T-helper 1 cell treated with Interleukin-12 subunit alpha and Interleukin-12 subunit beta and Interleukin-4 antibody, amounts not matched to agents 30 ng/mL and 1 ng/mL, for 36 hours (primary cell): ENCODE measurements at regions not wholly inside any gene's neighbourhood (a gene's known extent, or its start where the extent isn't known, plus 50 kb on each side); places are given as distances from the start of the nearest gene placed in this dataset.

ENCODE experiments used
- intact Hi-C: fragments of 100-400 bp; cut with micrococcal nuclease; formaldehyde crosslinking; loops from one replicate; pipeline ENCODE4 v1.15.1; 2024

DNA sequence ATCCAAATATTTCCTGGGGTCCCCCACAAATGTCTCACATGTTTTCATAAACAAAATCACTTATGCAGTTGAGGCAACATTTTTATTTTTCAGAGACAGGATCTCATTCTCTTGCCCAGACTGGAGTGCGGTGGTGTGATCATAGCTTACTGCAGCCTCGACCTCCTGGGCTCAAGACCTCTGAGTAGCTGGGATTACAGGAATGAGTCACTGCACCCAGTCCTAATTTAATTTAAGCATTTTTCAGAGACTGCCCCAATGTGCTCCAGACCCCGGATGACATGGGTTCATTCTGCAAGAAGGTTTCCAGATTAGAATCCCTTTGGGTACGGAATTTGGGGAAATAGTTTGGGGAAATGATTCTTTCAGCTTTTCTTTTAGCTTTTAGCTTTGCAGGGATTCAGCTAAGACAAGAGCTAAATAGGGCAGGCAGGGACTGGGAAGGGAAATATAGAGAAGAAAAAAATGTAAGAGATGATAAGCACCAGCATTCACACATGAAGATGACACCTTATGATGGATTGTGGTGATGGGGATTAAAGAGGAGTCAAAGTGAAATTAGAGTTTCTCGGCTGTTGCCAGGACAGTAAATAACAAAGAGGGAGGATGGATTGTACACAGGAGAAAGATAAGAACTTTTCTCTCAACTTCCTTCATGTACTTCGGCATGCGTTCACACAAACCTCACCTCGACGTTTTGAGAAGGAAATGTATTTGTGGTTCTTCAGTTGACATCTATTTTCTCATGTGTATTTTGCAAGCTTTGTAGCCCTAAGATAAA is 169.4 kb upstream of the TAB2 start:
- intact Hi-C loops: loop anchor here (1.0 to 2.0 kb wide), 8 partner anchors 8 to 347 kb away; no protein-coding TSS in a partner anchor

DNA sequence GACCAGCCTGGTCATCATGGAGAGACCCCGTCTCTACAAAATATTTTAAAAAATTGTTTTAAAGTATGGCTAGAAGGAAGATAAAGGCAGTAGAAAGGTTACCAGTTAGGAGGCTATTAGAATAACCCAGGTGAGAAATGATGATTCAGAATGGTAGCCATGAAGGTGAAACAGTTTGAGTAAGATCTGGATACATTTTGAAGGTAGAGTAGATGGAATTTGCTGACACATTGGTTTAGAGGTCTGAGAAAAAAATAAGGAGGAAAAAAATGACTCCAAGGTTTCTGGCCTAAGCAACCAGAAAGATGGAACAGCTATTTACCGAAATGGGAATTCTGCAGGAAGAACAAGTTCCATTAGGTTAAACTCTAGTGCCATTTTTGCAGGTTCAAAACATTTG is 167.9 kb upstream of the TAB2 start:
- intact Hi-C loops: loop anchor here (2.0 kb wide), 3 partner anchors 61 to 345 kb away; no protein-coding TSS in a partner anchor

DNA sequence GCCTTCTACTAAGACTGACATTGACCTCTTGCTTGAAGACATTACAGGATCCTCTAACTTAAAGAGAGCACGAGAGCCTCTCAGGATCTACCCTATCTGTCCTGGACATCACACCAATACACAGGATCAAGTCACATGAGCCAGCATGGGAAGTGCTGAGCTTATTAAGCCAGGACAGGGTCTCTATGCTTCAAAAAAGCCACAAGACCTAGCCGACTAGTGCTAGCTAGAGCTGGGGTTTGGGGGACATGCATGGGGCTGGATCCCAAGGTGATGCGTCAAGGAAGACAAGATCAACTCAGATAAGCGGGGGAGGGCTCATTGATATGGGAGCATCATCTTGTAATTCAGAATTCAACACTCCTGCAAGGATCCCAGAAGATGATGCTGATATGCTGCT is 167.2 kb upstream of the TAB2 start:
- intact Hi-C loops: no loop called here

DNA sequence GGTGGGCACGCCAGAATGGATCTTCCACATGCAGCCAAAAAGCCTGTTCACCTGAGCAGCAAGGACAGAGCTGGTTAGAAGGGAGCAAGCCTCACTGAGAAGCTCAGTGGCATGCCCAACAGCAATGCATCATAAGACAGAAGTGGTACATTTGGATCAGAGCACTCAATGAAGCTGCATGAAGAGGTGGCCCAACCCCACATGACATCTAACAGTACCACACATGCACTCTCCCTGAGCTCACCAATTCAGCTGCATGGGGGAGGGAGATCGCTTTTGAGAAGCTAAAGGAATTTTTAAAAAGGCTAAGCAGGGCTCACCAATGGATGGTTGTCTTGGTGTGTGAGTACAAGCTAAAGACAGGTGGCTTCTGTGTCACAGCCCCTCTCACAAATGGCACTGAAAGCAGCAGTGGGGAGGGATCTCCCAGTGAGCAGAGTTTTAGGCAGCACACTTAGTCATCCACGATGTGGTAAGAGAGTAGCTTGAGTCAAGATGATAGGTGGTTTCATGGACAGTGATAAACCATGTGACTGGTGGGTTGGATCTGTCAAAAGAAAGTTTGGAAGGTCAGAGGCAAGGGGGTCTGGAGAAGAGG is 166.6 kb upstream of the TAB2 start:
- intact Hi-C loops: no loop called here

DNA sequence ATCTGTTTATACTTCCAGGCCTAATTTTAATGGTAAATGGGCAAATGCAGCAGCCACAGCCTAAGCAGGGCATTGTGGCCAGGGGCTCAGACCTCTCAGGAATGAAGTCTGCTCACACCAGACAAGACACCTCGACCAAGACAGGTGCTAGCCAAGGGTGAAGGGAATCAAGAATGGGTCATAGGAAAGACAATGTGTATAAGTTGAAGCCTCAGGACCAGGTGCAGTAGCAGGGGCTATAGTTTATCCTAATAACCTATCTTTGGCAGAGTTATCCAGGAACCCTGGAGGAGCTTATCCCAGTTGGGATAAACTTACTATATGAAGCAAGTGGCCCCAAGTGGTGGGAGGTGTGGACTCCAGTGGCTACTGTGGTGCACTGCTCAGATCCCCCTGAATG is 165.0 kb upstream of the TAB2 start:
- intact Hi-C loops: no loop called here

DNA sequence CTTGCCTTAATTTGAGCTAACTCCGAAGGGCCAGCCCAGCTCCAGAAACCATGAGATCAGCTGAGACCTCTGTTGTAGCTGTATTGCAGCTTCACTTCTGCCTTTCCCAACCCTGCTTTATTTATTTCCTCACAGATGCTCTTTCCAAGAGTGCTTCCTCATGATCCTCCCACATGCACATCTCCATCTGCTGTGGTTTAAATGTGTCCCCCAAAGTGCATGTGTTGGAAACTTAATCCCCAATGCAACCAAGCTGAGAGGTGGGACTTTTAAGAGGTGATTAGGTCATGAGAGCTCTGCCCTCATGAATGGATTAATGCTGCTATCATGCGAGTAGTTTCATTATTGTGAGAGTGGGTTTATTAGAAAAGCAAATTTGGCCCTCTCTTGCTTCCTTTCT is 164.4 kb upstream of the TAB2 start:
- intact Hi-C loops: no loop called here

DNA sequence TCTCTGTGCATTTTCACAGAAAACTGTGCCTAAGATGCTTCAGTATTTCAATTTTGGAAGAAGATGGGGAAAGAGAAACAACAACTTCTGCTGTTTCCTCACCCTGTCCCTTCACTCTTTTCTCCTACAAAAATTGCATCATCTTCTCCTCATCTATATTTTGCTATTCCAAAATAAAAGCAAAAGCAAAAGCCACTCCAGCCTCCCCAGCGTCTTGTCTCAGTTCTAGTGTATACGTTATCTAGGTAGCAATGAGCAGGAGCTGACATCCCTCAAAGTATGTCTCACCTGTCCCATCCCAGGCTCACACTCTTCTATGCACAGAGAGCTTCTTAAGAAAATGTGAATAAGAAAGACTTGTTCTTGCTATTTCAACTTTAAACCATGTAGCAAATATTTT is 163.8 kb upstream of the TAB2 start:
- intact Hi-C loops: loop anchor here (1.0 to 2.0 kb wide), 2 partner anchors 13 to 59 kb away; no protein-coding TSS in a partner anchor

DNA sequence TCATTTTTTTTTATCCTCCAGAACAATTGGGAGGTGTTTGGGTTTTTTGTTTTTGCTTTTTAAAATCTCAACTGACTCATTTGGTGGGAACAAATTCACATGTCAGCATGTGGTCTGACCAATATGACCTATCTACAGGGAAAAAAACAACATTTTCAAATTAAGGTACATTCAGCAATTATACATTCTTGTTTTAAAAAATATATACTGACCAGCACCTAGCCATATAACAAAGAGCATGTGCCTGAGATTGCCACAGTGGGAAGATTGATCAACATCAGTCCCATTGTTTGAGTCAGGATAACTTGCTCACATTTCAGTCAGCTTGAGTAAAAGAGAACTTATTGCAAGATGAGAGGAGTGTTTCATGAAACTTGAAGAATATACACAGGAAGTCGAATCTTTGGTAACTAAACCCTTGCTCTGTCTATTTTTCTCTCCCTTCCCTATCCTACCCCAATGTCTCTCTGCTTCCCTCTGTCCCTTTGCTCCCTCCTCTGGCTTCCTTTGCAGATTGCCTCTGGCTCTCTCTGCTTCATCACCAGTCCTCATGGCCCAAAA is 163.2 kb upstream of the TAB2 start:
- intact Hi-C loops: loop anchor here (1.0 to 2.0 kb wide), 2 partner anchors 14 to 58 kb away; no protein-coding TSS in a partner anchor

DNA sequence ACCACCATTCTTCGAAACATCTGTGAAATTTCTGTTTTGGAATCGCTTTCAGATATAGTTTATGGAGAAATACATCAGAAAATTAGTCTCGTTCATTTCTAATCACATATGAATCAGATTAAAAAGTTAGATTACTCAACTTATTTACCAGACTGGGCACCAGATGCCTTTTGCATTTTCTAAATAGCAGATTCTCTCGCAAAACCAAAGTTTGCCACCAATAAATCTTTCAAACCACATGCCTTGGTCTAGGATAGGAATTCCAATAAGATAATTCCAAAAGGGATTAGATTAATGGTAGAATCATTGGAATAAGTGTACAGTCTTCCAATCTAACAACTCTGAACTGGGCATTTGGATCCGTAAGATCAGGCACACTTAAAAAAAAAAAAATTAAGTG is 160.4 kb upstream of the TAB2 start:
- intact Hi-C loops: no loop called here

DNA sequence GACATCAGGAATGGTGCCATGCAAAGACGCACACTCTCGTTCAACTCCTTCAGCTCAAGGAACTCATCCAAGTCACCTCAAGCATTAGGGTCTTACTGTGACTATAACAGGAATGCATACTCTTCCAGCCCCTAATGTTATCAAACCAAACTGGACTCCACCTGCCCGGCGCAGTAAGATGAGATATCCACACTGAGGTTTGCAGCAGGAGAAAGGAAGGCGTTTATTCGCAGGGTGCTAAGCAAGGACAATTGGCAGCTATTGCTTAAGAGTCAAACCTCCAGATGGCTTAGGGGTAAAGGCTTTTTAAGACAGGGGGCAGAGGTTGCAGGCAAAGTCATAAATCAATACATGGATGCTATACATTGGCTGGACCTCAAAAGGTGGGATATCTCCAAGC is 159.4 kb upstream of the TAB2 start:
- intact Hi-C loops: no loop called here

DNA sequence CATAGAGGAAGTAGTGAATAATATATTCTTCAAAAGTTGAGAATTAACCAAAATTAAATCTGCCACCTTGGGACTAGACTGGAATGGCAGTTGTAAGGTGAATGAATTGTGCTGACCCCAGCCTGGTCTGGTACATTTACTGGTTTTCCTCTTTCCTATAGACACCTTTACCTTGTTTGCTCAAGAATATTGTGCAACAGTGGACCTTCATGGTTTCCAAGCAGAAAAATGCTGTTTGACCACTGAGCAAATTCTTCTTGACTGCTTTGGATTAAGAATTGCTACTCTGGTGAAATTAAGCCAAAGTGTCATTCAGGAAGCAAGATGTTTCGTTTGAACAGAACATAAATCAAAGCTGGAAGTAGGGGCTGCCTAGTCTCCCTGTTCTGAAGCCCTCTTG is 156.6 kb upstream of the TAB2 start:
- intact Hi-C loops: no loop called here

DNA sequence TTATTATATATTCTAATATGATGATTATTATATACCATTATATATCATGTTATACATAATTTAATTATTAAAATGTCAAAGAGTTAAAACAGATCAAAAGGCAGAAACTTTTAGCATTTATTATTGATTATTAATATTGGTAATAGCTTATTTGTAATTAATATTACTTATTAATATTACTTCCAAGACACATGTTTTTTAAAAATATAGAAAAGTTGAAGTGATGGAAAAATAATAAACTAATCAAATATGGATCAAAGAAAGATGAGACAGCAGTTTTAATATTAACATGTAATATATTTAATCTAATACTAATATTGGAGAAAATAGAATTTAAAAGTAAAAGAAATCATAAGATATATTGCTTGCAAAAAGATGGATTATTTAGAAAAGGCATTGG is 154.6 kb upstream of the TAB2 start:
- intact Hi-C loops: no loop called here

DNA sequence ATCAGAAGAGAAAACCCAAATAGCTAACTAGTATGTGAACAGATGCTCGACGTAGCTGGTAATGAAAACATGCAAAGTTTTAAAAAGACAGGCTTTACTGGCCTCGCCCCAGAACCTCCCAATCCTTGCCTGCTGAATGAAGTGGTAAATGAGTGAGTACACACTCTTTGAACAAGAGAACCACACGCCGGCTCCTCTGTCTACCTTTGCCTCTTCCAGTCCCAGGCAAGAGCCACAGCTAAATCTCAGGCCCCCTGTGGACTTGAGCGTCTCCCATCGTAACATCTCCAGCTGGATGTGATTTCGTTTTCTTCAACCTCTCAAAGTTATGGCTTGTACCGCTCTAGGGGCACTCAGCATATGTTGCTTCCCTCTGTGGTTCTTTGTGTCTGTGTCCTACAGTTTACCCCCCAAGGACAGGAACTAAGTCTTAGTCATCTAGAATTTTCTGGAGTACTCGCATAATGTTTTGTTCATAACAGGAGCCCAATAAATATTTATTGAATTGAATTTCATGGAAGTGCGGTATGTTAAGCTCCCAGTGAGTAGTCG is 153.2 kb upstream of the TAB2 start:
- intact Hi-C loops: no loop called here

DNA sequence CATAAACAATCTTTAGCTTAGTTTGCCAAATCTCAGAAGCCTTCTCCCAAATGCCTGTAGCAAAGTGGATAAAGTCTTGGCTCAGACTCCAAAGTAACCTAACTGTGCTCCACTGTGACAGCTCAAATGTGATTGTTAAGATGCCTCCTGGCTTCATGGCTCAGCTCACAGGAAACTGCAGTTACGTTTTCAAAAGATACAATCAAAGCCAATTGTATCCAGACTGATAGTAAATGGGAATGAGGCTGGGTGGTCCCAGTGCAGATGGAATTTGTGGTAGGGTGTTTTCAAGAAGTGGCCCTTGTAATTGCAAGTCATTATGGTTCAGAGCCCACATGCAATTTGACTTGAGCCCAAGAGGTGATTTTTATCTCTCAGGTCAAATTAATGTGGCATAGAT is 151.2 kb upstream of the TAB2 start:
- intact Hi-C loops: no loop called here

DNA sequence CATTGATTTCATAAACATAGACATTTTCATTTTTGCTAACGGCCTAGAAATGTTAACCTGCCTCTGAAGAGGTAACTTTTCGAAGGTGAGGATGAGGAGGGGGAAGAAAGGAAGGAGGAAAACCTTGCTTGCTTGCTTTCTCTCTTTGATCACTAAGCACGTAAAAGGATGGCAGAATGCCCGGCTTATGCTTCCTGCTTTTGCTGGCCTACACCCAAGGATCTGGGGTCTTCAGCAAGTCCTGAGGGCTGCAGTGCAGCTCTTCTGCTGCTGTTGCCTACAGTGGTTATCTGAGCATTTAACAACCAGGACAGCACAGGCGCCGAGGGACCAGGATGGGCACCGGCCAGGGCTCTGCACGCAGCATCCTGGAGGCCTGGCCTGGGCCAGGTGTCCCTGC is 150.8 kb upstream of the TAB2 start:
- intact Hi-C loops: no loop called here

DNA sequence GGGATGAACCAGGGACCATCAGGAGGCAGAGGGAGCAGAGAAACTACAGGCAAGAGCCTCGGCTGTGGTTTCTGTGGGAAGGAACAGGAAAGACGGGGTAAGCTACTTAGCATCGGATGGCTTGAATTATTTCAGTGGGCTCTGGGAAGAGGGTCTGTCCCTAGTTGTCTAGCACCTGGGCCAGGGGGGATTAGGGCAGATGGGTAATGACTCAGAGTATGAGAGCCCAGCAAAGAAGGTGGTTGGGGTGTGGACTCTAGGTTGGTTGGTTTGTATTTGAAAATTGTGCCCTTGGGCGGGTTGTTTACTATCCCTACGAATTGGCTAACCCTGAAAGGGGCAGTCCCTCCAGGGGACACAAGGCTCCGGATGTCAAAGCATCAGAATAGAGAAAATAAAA is 148.5 kb upstream of the TAB2 start:
- intact Hi-C loops: no loop called here

DNA sequence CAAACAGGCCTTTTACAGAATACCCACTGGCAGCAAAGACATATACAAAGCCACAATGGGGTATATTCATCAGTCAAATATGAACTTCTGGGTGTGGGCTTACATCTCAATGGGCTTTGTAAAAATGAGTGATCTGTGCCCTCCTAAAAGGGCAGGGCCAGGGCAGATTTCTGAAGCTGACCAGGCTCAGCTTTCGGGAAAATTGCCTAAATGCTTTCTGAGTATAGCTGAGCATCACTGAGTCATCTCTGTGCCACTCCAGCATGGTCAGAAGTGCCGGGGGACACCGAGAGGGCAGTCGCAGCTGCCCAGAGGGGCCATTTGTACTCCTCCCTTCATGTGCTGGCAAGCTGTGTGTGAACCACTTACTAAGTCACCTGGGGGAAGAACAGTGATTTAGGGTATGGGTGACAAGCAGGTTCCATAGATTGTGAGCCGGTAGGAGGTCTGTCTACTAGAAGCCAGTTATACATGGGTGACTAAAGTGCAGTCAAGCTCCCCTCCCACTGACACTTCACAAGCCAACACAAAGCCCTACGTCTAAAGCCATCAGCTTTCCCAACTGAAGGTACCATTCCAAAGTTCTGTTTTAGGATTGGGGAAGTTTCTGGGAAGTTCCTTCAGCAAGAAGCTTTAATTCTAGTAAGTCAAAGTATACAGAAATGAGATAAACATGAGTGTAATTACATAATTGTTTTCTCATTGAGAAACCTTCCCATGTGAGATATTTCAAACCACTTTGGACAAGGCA is 147.6 kb upstream of the TAB2 start:
- intact Hi-C loops: no loop called here

DNA sequence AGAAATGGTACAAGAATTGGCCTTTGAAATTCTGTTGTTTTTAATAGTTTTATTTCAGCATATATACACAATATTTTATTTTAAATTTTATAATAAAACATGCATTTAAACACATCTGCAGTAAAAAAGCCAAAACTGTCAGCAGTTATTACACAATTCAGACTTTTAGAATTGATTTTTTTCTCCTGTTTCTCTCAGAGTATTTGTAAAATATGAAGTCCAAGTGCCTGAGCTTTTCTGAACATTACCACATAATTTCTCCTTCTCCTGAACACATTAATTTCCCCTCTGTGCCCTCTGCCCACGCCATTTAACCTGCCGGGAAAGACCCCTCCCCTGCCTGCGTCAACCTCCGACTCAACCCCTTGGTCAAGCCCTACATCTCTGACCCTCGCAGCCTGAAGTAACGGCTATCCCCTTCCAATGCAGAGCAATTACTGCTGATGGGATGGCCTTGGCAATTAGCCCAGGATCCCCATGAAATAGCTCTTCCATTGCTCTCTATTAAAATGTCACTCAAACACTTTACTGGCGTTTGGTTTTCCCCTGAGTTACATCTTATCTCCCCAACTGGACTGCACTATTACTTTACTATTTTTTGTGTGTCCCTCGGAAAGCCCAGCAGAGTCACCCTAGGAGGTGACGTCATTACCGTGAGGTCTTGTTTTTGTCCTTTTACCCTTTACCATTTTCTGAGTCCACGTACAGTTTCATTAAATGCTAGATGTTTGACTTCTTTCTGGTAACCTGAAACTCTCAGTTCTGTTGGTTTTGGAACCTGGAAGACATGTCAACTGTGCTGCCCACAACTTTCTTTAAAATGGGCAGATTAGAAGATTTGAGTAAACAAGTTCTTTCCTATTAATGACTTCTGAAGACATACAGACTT is 146.7 kb upstream of the TAB2 start:
- intact Hi-C loops: no loop called here

DNA sequence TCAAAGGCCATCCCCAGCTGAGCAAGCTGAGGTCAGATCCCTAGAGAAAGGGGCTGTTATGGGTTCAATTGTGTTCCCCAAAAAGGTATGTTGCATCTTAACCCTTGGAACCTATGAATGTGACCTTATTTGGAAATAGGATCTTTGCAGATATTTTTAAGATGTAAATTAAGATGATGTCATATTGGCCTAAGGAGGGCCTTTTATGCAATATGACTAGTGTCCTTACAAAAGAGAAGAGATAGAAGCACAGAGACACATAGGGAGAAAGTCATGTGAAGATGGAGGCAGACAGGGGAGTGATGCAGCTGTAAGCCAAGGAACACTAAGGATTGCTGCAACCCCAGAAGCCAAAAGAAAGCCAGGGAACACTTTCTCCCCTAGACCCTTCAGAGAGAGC is 144.3 kb upstream of the TAB2 start:
- intact Hi-C loops: no loop called here

DNA sequence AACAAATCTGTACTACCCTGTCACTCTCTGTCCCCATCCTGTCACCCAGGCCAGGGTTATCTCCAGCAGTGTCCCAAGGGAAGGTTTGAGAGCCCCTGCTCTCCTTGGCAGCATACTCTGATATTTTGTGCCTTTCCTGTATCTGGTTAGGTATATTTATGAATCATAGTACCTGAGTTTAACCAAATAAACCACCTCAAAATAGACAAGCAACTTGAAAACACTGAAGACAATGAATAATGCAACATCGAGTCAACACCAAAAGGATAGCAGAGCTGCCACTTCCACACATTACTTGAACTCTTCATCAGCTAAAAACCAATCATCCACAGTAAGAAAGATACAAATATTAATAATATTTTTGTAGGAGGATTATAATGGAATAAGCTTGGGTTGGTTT is 142.6 kb upstream of the TAB2 start:
- intact Hi-C loops: no loop called here
